Amygdala (tissue), 56 donors: ENCODE measurements at regions not wholly inside any gene's neighbourhood (a gene's known extent, or its start where the extent isn't known, plus 50 kb on each side); places are given as distances from the start of the nearest gene placed in this dataset.
"Not testable (repeated sequence)": the region's sequence is repeated elsewhere in the genome, so short reads cannot be mapped to it uniquely, and the experiment has no call there.

Experiments
- DNase-seq, 56 donors: peaks; one replicate each; lab custom pipeline; 2025; lab: John Stamatoyannopoulos, UW

DNA sequence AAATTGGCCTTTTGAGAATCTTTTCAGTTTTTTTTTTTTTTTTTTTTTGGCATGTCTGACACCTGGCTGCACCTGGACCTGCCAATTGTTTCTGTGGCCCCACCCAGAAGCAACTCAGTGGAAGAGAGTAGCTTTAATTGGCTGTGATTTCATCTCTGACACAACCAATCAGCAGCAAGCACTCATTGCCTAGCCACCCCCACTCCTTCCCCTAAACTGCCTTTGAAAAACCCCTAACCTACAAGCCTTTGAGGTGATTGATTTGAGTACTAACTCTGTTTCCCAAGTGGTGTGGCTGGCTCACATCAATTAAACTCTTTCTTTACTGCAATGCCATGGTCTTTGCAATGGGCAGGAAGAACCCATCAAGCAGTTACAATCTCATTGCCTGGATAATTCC lies 98.2 kb upstream of the CHORDC1 start:
- no peak for DNase-seq

DNA sequence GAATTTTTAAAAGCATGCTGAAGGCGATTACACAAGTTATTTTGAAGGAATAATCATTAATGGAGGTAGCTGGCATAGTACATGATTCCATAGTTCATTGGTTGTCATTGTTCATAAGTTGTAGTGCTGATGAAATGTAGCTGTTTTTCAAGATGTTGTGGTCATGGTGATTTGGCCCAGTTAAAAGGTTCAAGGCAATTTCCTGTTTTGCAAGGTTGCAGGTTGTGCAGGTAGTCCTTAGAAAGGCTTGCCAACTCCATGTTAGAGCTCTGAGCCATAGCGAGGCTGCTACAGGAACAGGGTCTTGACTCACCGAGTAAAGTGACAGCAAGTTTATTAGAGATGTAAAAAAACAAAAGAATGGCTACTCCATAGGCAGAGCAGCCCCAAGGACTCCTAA lies 95.8 kb upstream of the CHORDC1 start:
- DNase-seq: no peak

DNA sequence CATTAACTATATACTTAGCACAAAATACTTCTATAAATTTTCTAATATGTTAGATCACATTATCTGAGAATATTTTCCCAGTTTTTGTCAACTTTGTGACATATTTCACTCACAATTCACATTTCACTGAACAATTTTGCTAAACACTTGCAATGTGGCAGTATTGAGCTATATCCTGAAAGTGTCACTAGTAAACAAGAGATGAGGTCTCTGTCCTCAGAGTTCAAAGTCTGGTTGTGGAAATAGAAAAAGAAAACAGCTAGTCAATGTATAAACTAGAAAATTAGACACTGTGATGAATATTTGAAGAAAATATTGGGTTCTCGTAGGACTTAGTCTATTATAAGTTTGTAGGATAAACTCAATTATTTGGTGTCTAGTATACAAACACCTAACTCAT lies 87.4 kb upstream of the CHORDC1 start:
- no peak for DNase-seq

DNA sequence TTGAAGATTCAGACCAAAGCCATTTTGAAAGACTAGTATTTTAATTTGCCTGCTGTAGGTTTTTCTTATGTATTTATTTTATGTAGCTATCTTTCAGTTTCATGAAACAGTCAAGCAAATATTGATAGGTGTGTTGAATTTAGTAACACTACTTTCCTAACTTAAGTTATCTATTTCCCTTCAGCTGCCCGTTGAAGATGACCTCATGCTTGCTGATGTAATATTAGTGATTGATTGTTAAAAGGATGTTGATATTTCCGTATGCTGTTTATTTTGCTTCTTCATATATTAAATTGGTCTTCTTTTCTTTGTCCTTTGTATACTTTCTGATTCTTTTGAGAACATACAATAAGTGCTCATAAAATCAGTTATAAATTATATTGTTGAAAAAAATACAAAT lies 86.8 kb upstream of the CHORDC1 start:
- no peak for DNase-seq

DNA sequence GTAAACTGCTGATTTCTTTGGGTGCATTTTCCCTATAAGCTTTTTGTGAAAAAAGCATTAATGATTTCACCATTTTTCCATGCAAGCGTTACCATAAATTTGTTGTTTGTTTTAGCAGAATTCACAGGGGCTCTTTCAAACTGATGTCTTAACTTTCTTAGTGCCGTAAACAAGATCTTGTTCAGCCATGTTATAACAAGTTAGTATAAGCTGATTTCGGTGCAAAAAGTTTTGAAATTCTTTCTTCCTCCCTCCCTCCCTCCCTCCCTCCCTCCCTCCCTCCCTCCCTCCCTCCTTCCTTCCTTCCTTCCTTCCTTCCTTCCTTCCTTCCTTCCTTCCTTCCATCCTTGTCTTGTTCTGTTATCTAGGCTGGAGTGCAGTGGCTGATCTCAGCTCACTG lies 71.7 kb upstream of the CHORDC1 start:
- no peak for DNase-seq

DNA sequence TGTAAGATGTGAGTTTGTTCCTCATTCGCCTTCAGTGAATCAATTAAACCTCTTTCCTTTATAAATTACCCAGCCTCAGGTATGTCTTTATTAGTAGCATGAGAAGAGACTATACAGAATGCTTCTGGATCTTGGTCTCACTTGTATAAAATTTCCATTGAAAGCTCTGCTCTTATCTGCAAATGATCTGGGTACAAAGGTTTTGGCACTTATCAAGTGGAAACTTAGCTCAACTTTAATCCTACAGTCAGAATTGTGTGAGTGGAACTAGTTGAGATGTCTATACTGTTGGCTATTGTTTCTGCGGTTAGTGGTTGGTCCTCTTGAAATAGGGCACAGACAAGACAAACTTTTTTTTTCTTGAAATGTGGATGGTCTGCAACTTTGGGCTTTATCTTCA lies 71.2 kb upstream of the CHORDC1 start:
- DNase-seq: no peak

DNA sequence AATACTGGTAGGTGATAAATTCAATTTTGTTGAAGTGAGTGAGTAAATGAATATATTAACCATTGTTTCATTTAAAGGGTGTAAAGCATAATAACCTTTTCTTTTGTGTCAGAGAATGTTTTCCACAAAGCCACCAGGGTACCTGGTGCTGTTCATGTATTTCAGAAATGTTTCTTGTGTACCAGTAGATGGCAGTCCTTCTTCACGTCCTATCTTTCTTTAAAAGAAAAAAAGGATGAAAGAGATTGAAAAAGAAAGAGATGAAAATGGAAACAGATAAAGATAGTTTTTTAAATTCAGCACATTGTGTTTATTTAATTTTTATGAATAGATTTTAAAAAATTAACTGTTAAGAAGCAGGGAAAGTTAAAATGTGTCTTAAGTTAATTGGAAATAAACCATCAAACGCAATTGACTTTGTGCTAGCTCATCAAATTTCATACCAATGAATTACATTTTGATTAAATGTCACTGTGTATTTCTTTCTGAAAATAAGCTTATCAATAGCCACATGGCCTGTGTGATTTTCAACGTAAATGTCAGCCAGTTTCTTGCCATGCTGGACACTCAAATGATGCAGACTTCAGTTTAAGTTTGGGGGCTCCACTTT lies 65.5 kb upstream of the CHORDC1 start:
- DNase-seq: no peak

DNA sequence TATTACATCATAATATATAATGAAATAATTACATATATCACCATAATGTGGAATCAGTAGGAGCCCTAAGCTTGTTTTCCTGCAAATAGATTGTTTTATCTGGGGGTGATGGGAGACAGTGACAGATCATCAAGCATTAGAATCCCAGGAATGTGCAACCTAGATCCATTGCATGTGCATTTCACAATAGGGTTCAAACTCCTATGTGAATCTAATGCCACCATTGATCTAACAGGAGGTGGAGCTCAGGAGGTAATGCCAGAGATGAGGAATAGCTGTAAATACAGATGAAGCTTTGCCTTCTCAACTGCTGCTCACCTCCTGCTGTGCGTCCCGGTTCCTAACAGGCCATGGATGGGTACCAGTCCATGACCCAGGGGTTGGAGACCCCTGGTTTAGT lies 63.8 kb upstream of the CHORDC1 start:
- DNase-seq: no peak

DNA sequence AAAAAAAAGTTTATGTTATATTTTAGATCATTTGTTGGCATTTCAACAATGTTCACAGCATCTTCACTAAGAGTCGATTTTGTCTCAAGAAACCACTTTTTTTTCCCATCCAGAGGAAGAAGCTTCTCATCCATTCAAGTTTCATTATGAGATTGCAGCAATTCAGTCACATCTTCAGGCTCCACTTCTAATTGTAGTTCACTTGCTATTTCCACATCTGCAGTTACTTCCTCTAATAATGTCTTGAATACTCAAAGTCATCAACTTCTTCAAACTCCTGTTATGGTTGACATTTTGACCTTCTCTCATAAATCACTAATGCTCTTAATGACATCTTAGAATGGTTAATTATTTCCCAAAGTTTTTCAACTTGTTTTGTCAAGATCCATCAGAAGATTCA lies 61.3 kb upstream of the CHORDC1 start:
- no peak for DNase-seq

DNA sequence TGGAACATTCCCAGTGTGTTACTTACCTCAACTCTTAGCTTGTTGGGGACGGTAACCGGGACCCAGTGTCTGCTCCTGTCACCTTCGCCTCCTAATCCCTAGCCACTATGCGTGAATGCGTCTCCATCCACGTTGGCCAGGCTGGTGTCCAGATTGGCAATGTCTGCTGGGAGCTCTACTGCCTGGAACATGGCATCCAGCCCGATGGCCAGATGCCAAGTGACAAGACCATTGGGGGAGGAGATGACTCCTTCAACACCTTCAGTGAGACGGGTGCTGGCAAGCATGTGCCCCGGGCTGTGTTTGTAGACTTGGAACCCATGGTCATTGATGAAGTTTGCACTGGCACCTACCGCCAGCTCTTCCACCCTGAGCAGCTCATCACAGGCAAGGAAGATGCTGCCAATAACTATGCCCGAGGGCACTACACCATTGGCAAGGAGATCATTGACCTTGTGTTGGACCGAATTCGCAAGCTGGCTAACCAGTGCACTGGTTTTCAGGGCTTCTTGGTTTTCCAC lies 59.8 kb upstream of the CHORDC1 start:
- not testable (repeated sequence) for DNase-seq

DNA sequence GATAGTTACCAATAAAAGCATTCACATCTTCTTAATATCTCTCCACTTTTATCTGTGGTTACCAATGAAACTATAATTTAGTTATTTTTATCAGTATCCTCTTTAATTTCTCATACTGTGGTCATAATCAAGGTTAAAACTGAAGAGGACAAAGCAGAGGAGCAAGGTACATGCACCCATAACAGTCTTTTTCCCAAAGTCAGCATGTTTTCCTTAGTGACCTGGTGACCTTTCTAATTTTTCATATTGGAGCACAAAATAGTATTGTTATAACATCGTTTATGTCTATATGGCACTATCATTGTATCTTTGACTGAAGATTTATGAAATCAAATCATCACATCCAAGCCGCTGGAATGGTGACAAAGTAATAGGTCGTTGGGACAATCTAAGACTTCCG lies 51.5 kb upstream of the CHORDC1 start:
- no peak for DNase-seq
